Activated T-cell treated with anti-CD3 and anti-CD28 coated beads, Interleukin-2, amount 50 U/mL, for 72 hours (primary cell): ENCODE measurements at regions not wholly inside any gene's neighbourhood (a gene's known extent, or its start where the extent isn't known, plus 50 kb on each side); places are given as distances from the start of the nearest gene placed in this dataset.
"Not testable (repeated sequence)": the region's sequence is repeated elsewhere in the genome, so short reads cannot be mapped to it uniquely, and the experiment has no call there.

Source experiments
- ATAC-seq, 2 donors: fragments of 150-1000 bp; cut with Tn5 transposase; replicated peaks in 1 of 2; 2 replicates each; pipeline ENCODE4 v1.10.0; 2021; ENCODE audit warnings: moderate library complexity in 2 of 2, mild to moderate bottlenecking in 1 of 2
- DNase-seq, 2 donors: peaks; one replicate each; pipeline ENCODE4 v3.0.0; 2021 to 2022; ENCODE audit warnings: mixed read lengths in 1 of 2
- H3K27ac Mint-ChIP-seq: one replicate; pipeline ENCODE4 v1.8.0; 2022; ENCODE audit warnings: mild to moderate bottlenecking, moderate library complexity, mixed read lengths
- H3K27me3 Mint-ChIP-seq: one replicate; pipeline ENCODE4 v1.8.0; 2022; ENCODE audit warnings: low read depth, mixed read lengths
- H3K36me3 Mint-ChIP-seq, 2 donors: one replicate each; pipeline ENCODE4 v1.8.0; 2022; ENCODE audit warnings: mixed read lengths in 2 of 2, mild to moderate bottlenecking in 1 of 2; ENCODE audit not compliant: insufficient read depth in 2 of 2
- H3K4me1 Mint-ChIP-seq: one replicate; pipeline ENCODE4 v1.8.0; 2022; ENCODE audit warnings: low read depth, mixed read lengths
- H3K4me3 Mint-ChIP-seq, 2 donors: one replicate each; pipeline ENCODE4 v1.8.0; 2022; ENCODE audit warnings: mild to moderate bottlenecking in 2 of 2, mixed read lengths in 2 of 2, moderate library complexity in 2 of 2
- H3K9me3 Mint-ChIP-seq, 2 donors: one replicate each; pipeline ENCODE4 v1.8.0; 2022; ENCODE audit warnings: mixed read lengths in 2 of 2

DNA sequence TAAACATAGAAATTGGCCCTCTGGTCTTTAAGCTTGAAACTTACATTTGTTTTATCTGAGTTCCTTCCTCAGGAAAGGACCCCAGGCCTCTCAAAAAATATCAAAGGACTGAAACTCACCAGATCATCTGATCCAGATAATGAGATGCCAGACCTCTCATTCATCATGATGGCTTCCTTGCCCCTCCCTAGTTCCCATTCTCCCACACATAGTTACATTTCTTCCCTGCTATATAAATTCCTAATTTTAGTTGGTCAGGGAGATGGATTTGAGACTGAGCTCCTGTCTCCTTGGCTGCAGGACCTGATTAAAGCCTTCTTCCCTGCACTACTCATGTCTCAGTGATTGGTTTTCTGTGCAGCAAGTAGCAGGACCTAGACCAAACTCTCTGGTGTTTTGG lies 119.4 kb upstream of the SPIN1 start:
- Mint-ChIP-seq H3K36me3 (no peaks in the 10 kb centered on the region), H3K9me3 (peaks cover 0 to 1% of the 10 kb centered on the region in 2 donors), H3K4me1 (no peaks in the 10 kb centered on the region), H3K27me3 (no peaks in the 10 kb centered on the region), H3K4me3 (no peak overlapping the region), H3K27ac (no peak overlapping the region)
- DNase-seq: no peak
- no peak for ATAC-seq

DNA sequence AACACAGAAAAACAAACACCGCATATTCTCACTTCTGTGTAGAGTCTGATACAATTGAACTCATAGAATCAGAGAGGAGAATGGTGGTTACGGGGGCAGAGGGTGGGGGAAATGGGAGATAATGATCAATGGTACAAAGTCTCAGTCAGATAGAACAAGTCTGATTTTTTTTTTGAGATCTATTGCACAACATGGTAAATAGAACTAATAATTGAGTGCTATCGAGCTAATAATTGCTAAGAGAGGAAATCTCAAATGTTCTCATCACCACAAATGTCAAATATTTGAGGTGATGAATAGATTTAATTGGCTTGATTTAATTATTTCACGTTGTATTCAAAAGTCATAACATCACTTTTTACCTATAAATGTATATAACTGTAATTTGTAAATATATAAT lies 121.0 kb upstream of the SPIN1 start:
- no peak overlapping the region for H3K27ac Mint-ChIP-seq
- H3K27me3 Mint-ChIP-seq: no peaks in the 10 kb centered on the region
- H3K36me3 Mint-ChIP-seq: no peaks in the 10 kb centered on the region
- DNase-seq (no peak), ATAC-seq (no peak)
- H3K9me3 Mint-ChIP-seq: peaks cover 0 to 1% of the 10 kb centered on the region in 2 donors
- H3K4me3 Mint-ChIP-seq: no peak overlapping the region
- H3K4me1 Mint-ChIP-seq: no peaks in the 10 kb centered on the region

GRCh38 chr9:88266416-88266815 lies 121.8 kb upstream of the SPIN1 start:
- H3K9me3 Mint-ChIP-seq: peaks cover 0 to 1% of the 10 kb centered on the region in 2 donors
- no peaks in the 10 kb centered on the region for H3K27me3 Mint-ChIP-seq
- no peak overlapping the region for H3K27ac Mint-ChIP-seq
- no peaks in the 10 kb centered on the region for H3K4me1 Mint-ChIP-seq
- DNase-seq (no peak), ATAC-seq (no peak)
- no peak overlapping the region for H3K4me3 Mint-ChIP-seq
- no peaks in the 10 kb centered on the region for H3K36me3 Mint-ChIP-seq

DNA sequence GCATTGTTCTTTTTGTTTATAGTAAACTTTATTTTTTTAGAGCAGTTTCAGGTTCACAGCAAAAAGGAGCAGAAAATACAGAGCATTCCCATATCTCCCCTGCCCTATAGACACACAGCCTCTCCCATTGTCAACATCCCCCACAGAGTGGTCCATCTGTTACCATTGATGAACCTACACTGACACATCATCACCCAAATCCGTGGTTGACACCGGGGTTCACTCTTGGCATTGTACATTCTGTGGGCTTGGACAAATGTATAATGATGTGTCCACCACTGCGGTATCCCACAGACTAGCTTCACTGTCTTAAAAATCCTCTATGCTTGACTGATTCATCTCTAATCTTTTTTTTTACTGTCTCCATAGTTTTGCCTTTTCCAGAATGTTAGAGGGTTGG lies 120.7 kb upstream of the SPATA31C2 start:
- no peak for DNase-seq
- Mint-ChIP-seq H3K4me3 (no peak overlapping the region), H3K9me3 (peaks cover 0 to 3% of the 10 kb centered on the region in 2 donors), H3K27me3 (no peaks in the 10 kb centered on the region), H3K4me1 (no peaks in the 10 kb centered on the region), H3K27ac (no peak overlapping the region), H3K36me3 (peaks cover 2 to 4% of the 10 kb centered on the region in 2 donors)
- ATAC-seq: no peak

GRCh38 chr9:88258601-88259000 lies 120.3 kb upstream of the SPATA31C2 start:
- no peak overlapping the region for H3K4me3 Mint-ChIP-seq
- H3K9me3 Mint-ChIP-seq: peaks cover 0 to 3% of the 10 kb centered on the region in 2 donors
- peaks cover 2 to 4% of the 10 kb centered on the region in 2 donors for H3K36me3 Mint-ChIP-seq
- H3K4me1 Mint-ChIP-seq: no peaks in the 10 kb centered on the region
- DNase-seq: no peak
- H3K27ac Mint-ChIP-seq: no peak overlapping the region
- ATAC-seq: no peak
- no peaks in the 10 kb centered on the region for H3K27me3 Mint-ChIP-seq

DNA sequence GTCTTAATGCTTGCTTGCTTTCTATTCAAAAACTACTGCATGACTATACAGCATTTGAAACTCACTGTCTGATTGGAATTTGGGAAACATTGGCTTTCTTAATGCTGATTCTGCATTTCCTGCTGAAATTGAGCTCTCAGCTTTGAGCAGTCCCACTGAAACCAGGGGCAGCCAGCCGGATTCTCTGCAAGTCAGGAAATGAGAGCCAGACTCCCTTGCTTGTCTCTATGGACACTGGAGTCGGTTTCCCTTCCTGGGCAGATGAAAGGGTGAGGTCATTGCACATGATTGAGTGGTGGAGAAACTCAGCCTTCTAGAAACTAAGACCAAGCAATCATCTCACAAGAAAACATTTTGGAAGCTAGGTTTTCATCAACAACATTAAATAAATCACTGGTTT lies 119.7 kb upstream of the SPATA31C2 start:
- Mint-ChIP-seq H3K4me1 (no peaks in the 10 kb centered on the region), H3K36me3 (peaks cover 4% of the 10 kb centered on the region in 2 donors), H3K27me3 (no peaks in the 10 kb centered on the region), H3K4me3 (no peak overlapping the region), H3K27ac (no peak overlapping the region), H3K9me3 (peaks cover 0 to 3% of the 10 kb centered on the region in 2 donors)
- DNase-seq (no peak), ATAC-seq (no peak)

DNA sequence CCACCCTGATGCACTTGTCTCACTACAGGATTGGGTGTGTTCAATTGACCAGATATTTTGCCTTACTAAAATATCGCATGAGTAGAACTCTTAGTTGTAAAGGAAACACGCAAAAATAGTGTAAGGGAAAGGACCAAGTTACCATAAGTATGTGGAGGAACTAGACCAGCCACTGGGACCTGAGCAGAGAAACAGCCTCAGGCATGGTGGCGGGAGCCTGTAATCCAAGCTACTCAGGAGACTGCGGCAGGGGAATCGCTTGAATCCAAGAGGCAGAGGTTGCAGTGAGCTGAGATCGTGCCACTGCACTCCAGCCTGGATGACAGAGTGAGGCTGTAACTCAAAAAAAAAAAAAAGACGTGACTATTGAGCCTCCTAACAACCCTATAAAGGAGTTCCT lies 117.9 kb upstream of the SPATA31C2 start:
- Mint-ChIP-seq H3K4me1 (no peaks in the 10 kb centered on the region), H3K9me3 (peaks cover 1 to 9% of the 10 kb centered on the region in 2 donors), H3K27me3 (no peaks in the 10 kb centered on the region), H3K4me3 (no peak overlapping the region), H3K36me3 (peaks cover 7 to 10% of the 10 kb centered on the region in 2 donors), H3K27ac (no peak overlapping the region)
- no peak for ATAC-seq
- no peak for DNase-seq

GRCh38 chr9:88255806-88256205 lies 117.5 kb upstream of the SPATA31C2 start:
- H3K27ac Mint-ChIP-seq, ATAC-seq, H3K4me1 Mint-ChIP-seq, H3K27me3 Mint-ChIP-seq, DNase-seq, H3K4me3 Mint-ChIP-seq: not testable (repeated sequence)
- peaks cover 11 to 14% of the 10 kb centered on the region in 2 donors for H3K36me3 Mint-ChIP-seq
- H3K9me3 Mint-ChIP-seq: peaks cover 5 to 13% of the 10 kb centered on the region in 2 donors

- H3K27me3 Mint-ChIP-seq: peaks cover 11% of the 10 kb centered on the region
- no peak overlapping the region for H3K4me3 Mint-ChIP-seq
- no peak for DNase-seq
- H3K9me3 Mint-ChIP-seq: peaks cover 13 to 20% of the 10 kb centered on the region in 2 donors
- H3K4me1 Mint-ChIP-seq: no peaks in the 10 kb centered on the region
- H3K36me3 Mint-ChIP-seq: peaks cover 16 to 17% of the 10 kb centered on the region in 2 donors
- no peak overlapping the region for H3K27ac Mint-ChIP-seq
- no peak for ATAC-seq
These were observed 113.6 kb upstream of the SPATA31C2 start for GRCh38 chr9:88251903-88252302.

- no peaks in the 10 kb centered on the region for H3K9me3 Mint-ChIP-seq
- no peaks in the 10 kb centered on the region for H3K4me1 Mint-ChIP-seq
- no peak for ATAC-seq
- H3K36me3 Mint-ChIP-seq: no peaks in the 10 kb centered on the region
- no peak overlapping the region for H3K4me3 Mint-ChIP-seq
- no peak overlapping the region for H3K27ac Mint-ChIP-seq
- no peak for DNase-seq
- peaks cover 29% of the 10 kb centered on the region for H3K27me3 Mint-ChIP-seq
These were observed 105.5 kb upstream of the SPATA31C2 start for GRCh38 chr9:88243736-88244135.

- no peak for DNase-seq
- H3K4me3 Mint-ChIP-seq: no peak overlapping the region
- peaks cover 29% of the 10 kb centered on the region for H3K27me3 Mint-ChIP-seq
- no peak for ATAC-seq
- no peaks in the 10 kb centered on the region for H3K36me3 Mint-ChIP-seq
- H3K9me3 Mint-ChIP-seq: no peaks in the 10 kb centered on the region
- H3K27ac Mint-ChIP-seq: no peak overlapping the region
- peaks cover 4% of the 10 kb centered on the region for H3K4me1 Mint-ChIP-seq
These were observed 104.6 kb upstream of the SPATA31C2 start for GRCh38 chr9:88242879-88243278.

DNA sequence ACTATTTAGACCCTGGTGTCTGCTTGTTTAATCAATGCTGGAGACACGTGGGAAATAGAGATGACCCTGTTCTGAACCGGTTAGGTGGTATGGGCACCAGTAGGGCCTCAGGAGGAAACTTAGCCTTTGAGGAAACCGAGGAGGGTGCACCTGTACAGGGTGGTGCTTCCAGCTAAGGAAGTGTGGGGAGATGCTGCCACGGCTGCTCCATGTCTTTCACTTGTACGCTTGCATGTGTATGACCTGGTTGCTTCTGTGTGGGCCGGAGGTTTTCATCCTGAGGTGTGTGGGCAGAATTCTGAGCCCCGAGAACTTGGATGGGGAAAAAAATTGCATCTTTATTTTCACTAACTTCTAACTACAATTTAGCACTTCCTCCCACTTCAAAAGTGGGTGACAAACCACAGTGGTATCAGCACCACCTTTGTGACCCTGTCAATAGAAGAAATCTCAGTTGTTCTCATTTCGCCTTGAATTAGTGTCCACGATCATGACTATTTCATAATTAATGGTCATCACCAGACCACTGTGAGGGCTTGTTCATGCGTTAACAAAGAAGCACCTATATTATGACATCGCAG lies 99.8 kb upstream of the SPATA31C2 start:
- Mint-ChIP-seq H3K9me3 (no peaks in the 10 kb centered on the region), H3K27ac (no peak overlapping the region), H3K27me3 (peaks cover 50% of the 10 kb centered on the region), H3K4me1 (peaks cover 9% of the 10 kb centered on the region), H3K4me3 (no peak overlapping the region), H3K36me3 (no peaks in the 10 kb centered on the region)
- DNase-seq: no peak
- ATAC-seq: no peak

DNA sequence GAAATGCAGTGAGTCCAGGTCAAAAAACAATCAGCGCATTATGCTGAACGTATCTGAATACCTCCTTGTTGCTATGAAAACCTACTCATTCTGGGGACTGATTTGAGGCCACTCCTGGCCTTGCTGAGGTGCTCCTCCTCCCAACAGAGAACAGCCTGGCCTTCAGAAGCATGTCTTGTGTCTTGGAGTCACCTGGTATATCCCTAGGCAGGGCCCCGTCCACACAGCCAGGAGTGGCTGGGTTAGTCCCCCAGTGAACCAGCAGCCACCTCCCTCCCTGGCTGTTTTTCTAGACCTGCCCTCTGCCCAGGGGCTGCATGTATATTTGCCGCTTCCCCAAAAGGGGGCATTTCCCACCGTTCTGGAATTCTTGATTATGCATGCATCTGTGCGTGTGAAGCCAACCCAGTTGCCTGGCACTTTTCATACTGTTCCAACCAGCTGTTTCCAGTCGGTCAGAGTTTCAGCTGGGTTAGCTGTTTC lies 99.2 kb upstream of the SPATA31C2 start:
- ATAC-seq (no peak), DNase-seq (no peak)
- Mint-ChIP-seq H3K36me3 (no peaks in the 10 kb centered on the region), H3K4me1 (peaks cover 9% of the 10 kb centered on the region), H3K4me3 (no peak overlapping the region), H3K27ac (no peak overlapping the region), H3K9me3 (peaks cover 0 to under 1% of the 10 kb centered on the region in 2 donors), H3K27me3 (peaks cover 50% of the 10 kb centered on the region)
